Neural progenitor cell (in vitro differentiated cells): ENCODE measurements at regions not wholly inside any gene's neighbourhood (a gene's known extent, or its start where the extent isn't known, plus 50 kb on each side); places are given as distances from the start of the nearest gene placed in this dataset.

ENCODE experiments used
- CTCF ChIP-seq: fragments of 200-600 bp; sonication (generic); IDR thresholded peaks from 2 replicates; pipeline ENCODE4 v1.5.1; 2017; ENCODE audit warnings: antibody characterized with exemption, mild to moderate bottlenecking
- EZH2phosphoT487 ChIP-seq: fragments of 200-600 bp; sonication (generic); IDR thresholded peaks from 2 replicates; pipeline ENCODE4 v1.6.1; 2017; ENCODE audit warnings: antibody characterized with exemption

- no peak for TF ChIP-seq CTCF
- no peak for TF ChIP-seq EZH2phosphoT487
Measured at GRCh38 chr4:180966312-180966711, 1276.9 kb upstream of the TENM3 start.
